Mammary epithelial cell (primary cell): ENCODE measurements at regions not wholly inside any gene's neighbourhood (a gene's known extent, or its start where the extent isn't known, plus 50 kb on each side); places are given as distances from the start of the nearest gene placed in this dataset.

Source experiments
- CTCF ChIP-seq, 2 donors: IDR thresholded peaks in 1 of 2; conservative IDR thresholded peaks in 1 of 2; 2 replicates each; pipeline ENCODE4 v1.5.1; 2011 to 2012; ENCODE audit warnings: inconsistent platforms in 2 of 2, low read length in 2 of 2, mild to moderate bottlenecking in 2 of 2, control low read depth in 1 of 2, low read depth in 1 of 2; ENCODE audit not compliant: insufficient read depth in 1 of 2; ENCODE audit errors: extremely low read depth in 1 of 2
- EZH2 ChIP-seq: IDR thresholded peaks from 2 replicates; pipeline ENCODE4 v1.6.1; 2012; ENCODE audit warnings: low read length, inconsistent platforms, borderline replicate concordance

- TF ChIP-seq EZH2 = no peak
- TF ChIP-seq CTCF (conservative IDR thresholded peaks at IDR 0.05 in 1 of 2, IDR thresholded peaks at IDR 0.05 in 1 of 2; ENCODE audit: extremely low read depth in 1 of 2, insufficient read depth in 1 of 2, low read depth in 1 of 2, low read length in 2 of 2) = no peak
These were observed 147.9 kb downstream of the MRPL39 start for GRCh38 chr21:25459365-25459764.
